CD4-positive, alpha-beta T cell (primary cell): ENCODE measurements at regions not wholly inside any gene's neighbourhood (a gene's known extent, or its start where the extent isn't known, plus 50 kb on each side); places are given as distances from the start of the nearest gene placed in this dataset.

Experiments
- ATAC-seq: fragments of 200-7000 bp; cut with Tn5 transposase; one replicate; pipeline ENCODE4 v1.10.0; 2022; ENCODE audit warnings: mild to moderate bottlenecking; ENCODE audit not compliant: poor library complexity
- CTCF ChIA-PET: fragments of 350-600 bp; sonication (Branson Sonifier 250); formaldehyde crosslinking; loops from one replicate; lab custom pipeline; 2021; ENCODE audit warnings: antibody characterized with exemption, inconsistent platforms; lab: Charles Lee
- POLR2A ChIA-PET: fragments of 350-600 bp; sonication (Branson Sonifier 250); formaldehyde crosslinking; loops from one replicate; lab custom pipeline; 2021; ENCODE audit warnings: antibody characterized with exemption, inconsistent platforms; lab: Charles Lee
- DNase-seq, 14 experiments: peaks; one replicate each; pipeline ENCODE4 v3.0.0-alpha.2; 2013 to 2020; ENCODE audit warnings: mixed read lengths in 2 of 14
- H3K27ac ChIP-seq, 2 donors: one replicate each; pipeline versions ENCODE4 v1.5.1 to v1.7.0; 2013; ENCODE audit warnings: low read length in 2 of 2, low read depth in 1 of 2, mild to moderate bottlenecking in 1 of 2
- H3K27me3 ChIP-seq, 2 experiments: 1 replicate in 1 of 2; 2 replicates in 1 of 2; pipeline versions ENCODE4 v1.6.1 to v1.7.0; 2013; ENCODE audit warnings: low read length in 2 of 2, control low read depth in 1 of 2, mild to moderate bottlenecking in 1 of 2, moderate library complexity in 1 of 2; ENCODE audit not compliant: insufficient read depth in 2 of 2, control insufficient read depth in 1 of 2
- H3K36me3 ChIP-seq: one replicate; pipeline ENCODE4 v1.6.1; 2013; ENCODE audit warnings: low read length, control low read depth; ENCODE audit not compliant: insufficient read depth
- H3K4me1 ChIP-seq: one replicate; pipeline ENCODE4 v1.6.1; 2013; ENCODE audit warnings: low read length, control low read depth; ENCODE audit not compliant: insufficient read depth
- H3K4me3 ChIP-seq: one replicate; pipeline ENCODE4 v1.5.1; 2013; ENCODE audit warnings: mild to moderate bottlenecking, low read length, moderate library complexity
- H3K9me3 ChIP-seq, 2 experiments: 1 replicate in 1 of 2; 2 replicates in 1 of 2; pipeline versions ENCODE4 v1.6.1 to v1.7.0; 2013; ENCODE audit warnings: low read length in 2 of 2, mild to moderate bottlenecking in 2 of 2, control low read depth in 1 of 2, moderate library complexity in 1 of 2; ENCODE audit not compliant: control insufficient read depth in 1 of 2, insufficient read depth in 1 of 2
- H3K27ac Mint-ChIP-seq: one replicate; pipeline ENCODE4 v1.8.0; 2020; ENCODE audit warnings: mixed read lengths
- H3K27me3 Mint-ChIP-seq: one replicate; pipeline ENCODE4 v1.8.0; 2021; ENCODE audit warnings: mixed read lengths
- H3K36me3 Mint-ChIP-seq: one replicate; pipeline ENCODE4 v1.8.0; 2021; ENCODE audit warnings: low read depth, mixed read lengths
- H3K4me1 Mint-ChIP-seq: one replicate; pipeline ENCODE4 v1.8.0; 2021; ENCODE audit warnings: low read depth, mixed read lengths
- H3K4me3 Mint-ChIP-seq: one replicate; pipeline ENCODE4 v1.8.0; 2020; ENCODE audit warnings: mild to moderate bottlenecking, mixed read lengths
- H3K9me3 Mint-ChIP-seq: one replicate; pipeline ENCODE4 v1.8.0; 2020; ENCODE audit warnings: mixed read lengths
- intact Hi-C, 2 experiments: fragments of 100-400 bp; cut with DNase I in 1 of 2; cut with micrococcal nuclease in 1 of 2; formaldehyde crosslinking; loops; one replicate each; pipeline versions ENCODE4 v1.15.1 to v1.9.0; 2023 to 2025; cut with DNase I, micrococcal nuclease
- TF ChIP-seq, protein P1 (sequence below): fragments of 200-600 bp; IDR thresholded peaks from one replicate; pipeline ENCODE4 v1.8.0; 2022; ENCODE audit warnings: antibody characterized with exemption, mild to moderate bottlenecking

DNA sequence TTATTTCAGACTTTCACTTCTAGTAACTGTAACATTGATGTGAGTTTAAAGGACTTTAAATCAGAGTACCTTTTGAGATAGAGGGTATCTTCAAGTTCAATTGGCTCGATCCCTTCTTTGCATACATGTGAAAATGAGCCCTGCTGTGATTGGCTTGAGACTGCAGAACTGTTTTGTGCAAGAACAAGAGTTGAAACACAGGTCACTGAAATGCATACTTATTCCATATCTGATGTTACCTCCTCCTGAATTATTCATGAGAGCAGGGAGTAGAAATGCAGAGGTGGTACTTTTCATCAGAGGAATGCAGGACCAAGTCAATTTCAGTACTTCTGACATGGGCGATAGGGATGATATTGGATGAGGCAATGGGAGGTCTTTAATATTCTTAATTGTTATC, 459.5 kb downstream of the TLR4 start:
- no peak overlapping the region for H3K4me3 ChIP-seq
- H3K27ac ChIP-seq: no peak overlapping the region
- H3K9me3 Mint-ChIP-seq: no peaks in the 10 kb centered on the region
- TF ChIP-seq, protein P1, sequence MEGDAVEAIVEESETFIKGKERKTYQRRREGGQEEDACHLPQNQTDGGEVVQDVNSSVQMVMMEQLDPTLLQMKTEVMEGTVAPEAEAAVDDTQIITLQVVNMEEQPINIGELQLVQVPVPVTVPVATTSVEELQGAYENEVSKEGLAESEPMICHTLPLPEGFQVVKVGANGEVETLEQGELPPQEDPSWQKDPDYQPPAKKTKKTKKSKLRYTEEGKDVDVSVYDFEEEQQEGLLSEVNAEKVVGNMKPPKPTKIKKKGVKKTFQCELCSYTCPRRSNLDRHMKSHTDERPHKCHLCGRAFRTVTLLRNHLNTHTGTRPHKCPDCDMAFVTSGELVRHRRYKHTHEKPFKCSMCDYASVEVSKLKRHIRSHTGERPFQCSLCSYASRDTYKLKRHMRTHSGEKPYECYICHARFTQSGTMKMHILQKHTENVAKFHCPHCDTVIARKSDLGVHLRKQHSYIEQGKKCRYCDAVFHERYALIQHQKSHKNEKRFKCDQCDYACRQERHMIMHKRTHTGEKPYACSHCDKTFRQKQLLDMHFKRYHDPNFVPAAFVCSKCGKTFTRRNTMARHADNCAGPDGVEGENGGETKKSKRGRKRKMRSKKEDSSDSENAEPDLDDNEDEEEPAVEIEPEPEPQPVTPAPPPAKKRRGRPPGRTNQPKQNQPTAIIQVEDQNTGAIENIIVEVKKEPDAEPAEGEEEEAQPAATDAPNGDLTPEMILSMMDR: no peak
- no peaks in the 10 kb centered on the region for H3K9me3 ChIP-seq
- no peaks in the 10 kb centered on the region for H3K4me1 ChIP-seq
- H3K4me3 Mint-ChIP-seq: no peak overlapping the region
- no peak for DNase-seq
- no peak overlapping the region for H3K27ac Mint-ChIP-seq
- CTCF ChIA-PET: no interaction called here
- no peaks in the 10 kb centered on the region for H3K4me1 Mint-ChIP-seq
- intact Hi-C loops: no loop called here
- no peaks in the 10 kb centered on the region for H3K36me3 Mint-ChIP-seq
- H3K27me3 Mint-ChIP-seq: peaks cover 4% of the 10 kb centered on the region
- POLR2A ChIA-PET: no interaction called here
- ATAC-seq: no peak
- H3K27me3 ChIP-seq: no peaks in the 10 kb centered on the region
- no peaks in the 10 kb centered on the region for H3K36me3 ChIP-seq

DNA sequence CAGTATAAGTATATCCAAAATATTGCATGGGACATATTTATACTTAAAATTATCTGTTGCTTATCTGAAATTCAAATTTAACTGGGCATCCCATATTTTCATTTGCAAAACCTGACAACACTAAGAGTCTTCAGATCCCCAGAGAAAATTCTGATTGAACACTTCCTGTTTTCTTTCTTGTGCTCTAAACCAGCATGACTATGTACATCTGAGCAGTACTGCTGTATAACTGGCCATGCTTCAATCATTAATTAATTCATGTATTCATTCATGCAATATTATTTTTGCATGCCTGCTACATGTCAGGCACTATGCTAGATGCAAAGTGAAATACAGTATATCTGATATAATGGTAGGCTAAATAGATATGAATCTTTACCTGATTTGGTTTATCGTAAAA, 461.2 kb downstream of the TLR4 start:
- Mint-ChIP-seq H3K4me3 (no peak overlapping the region), H3K36me3 (no peaks in the 10 kb centered on the region), H3K4me1 (no peaks in the 10 kb centered on the region), H3K9me3 (no peaks in the 10 kb centered on the region), H3K27ac (no peak overlapping the region), H3K27me3 (peaks cover 4% of the 10 kb centered on the region)
- intact Hi-C loops: no loop called here
- POLR2A ChIA-PET: no interaction called here
- ATAC-seq (no peak), DNase-seq (no peak)
- Histone ChIP-seq H3K4me1 (no peaks in the 10 kb centered on the region), H3K4me3 (no peak overlapping the region), H3K27me3 (no peaks in the 10 kb centered on the region), H3K27ac (no peak overlapping the region), H3K9me3 (no peaks in the 10 kb centered on the region), H3K36me3 (no peaks in the 10 kb centered on the region)
- CTCF ChIA-PET: no interaction called here
- TF ChIP-seq, protein P1: no peak

DNA sequence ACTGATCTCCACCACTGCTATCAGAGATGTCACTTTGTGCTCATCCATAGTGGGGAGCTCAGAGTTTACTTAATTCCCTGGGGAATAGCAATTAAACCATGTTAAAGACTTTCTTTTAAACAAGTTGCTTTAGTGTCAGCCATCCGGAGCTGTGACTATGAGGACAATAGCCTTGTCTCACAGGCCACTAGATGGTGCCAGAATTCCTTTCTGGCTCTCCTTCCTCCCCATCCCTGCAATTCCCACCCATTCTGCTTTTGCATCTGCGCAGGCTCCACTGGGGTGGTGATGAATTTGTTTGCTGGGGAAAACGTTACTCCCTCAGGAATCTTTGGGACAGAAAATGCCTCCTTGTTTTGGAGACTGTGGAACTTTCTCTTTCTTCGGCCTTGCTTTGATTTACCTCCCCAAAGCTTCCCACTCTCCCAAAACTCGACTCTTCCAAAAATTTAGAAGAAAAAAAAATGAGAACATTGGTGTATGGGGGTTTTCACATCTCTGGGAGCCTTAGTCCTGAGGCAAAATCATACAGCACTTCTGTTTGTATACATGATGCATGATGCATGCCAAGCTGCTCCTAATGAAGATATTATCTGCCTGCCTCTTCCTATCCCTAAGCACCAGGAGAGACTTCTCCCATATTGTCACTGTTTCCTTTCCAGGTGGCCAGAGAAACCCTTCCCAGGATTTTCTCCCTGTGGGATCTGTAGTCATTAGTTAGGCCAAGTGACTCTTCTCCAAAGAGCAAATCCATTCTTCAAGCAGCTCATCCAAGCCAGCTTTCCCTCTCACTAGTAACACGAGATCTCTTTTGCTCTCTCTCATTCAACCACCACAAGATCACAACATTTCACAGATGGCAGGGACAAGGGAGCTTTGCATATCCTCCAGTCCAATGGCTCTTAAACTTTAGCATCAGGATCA, 466.1 kb downstream of the TLR4 start:
- TF ChIP-seq, protein P1: no peak
- no peak overlapping the region for H3K4me3 Mint-ChIP-seq
- Histone ChIP-seq H3K9me3 (no peaks in the 10 kb centered on the region), H3K27ac (no peak overlapping the region), H3K4me3 (no peak overlapping the region), H3K4me1 (no peaks in the 10 kb centered on the region), H3K36me3 (no peaks in the 10 kb centered on the region), H3K27me3 (no peaks in the 10 kb centered on the region)
- H3K27ac Mint-ChIP-seq: no peak overlapping the region
- H3K4me1 Mint-ChIP-seq: no peaks in the 10 kb centered on the region
- no peaks in the 10 kb centered on the region for H3K9me3 Mint-ChIP-seq
- no peak for ATAC-seq
- no peaks in the 10 kb centered on the region for H3K36me3 Mint-ChIP-seq
- DNase-seq: no peak
- no peaks in the 10 kb centered on the region for H3K27me3 Mint-ChIP-seq
- CTCF ChIA-PET: no interaction called here
- intact Hi-C loops: no loop called here
- POLR2A ChIA-PET: no interaction called here
